ENCODE measurements at regions not wholly inside any gene's neighbourhood (a gene's known extent, or its start where the extent isn't known, plus 50 kb on each side); places are given as distances from the start of the nearest gene placed in this dataset.

- TF ChIP-seq POLR2A (IDR thresholded peaks at IDR 0.05; ENCODE audit: low read length) = no peak
- no peak for TF ChIP-seq GATA1 (IDR thresholded peaks at IDR 0.05; ENCODE audit: low read depth, low read length)
Observed at GRCh38 chr5:6125781-6126180, 252.6 kb downstream of the MED10 start.

Measured in erythroblast (primary cell).